ENCODE measurements at regions not wholly inside any gene's neighbourhood (a gene's known extent, or its start where the extent isn't known, plus 50 kb on each side); places are given as distances from the start of the nearest gene placed in this dataset.
"Not testable (repeated sequence)": the region's sequence is repeated elsewhere in the genome, so short reads cannot be mapped to it uniquely, and the experiment has no call there.

DNA sequence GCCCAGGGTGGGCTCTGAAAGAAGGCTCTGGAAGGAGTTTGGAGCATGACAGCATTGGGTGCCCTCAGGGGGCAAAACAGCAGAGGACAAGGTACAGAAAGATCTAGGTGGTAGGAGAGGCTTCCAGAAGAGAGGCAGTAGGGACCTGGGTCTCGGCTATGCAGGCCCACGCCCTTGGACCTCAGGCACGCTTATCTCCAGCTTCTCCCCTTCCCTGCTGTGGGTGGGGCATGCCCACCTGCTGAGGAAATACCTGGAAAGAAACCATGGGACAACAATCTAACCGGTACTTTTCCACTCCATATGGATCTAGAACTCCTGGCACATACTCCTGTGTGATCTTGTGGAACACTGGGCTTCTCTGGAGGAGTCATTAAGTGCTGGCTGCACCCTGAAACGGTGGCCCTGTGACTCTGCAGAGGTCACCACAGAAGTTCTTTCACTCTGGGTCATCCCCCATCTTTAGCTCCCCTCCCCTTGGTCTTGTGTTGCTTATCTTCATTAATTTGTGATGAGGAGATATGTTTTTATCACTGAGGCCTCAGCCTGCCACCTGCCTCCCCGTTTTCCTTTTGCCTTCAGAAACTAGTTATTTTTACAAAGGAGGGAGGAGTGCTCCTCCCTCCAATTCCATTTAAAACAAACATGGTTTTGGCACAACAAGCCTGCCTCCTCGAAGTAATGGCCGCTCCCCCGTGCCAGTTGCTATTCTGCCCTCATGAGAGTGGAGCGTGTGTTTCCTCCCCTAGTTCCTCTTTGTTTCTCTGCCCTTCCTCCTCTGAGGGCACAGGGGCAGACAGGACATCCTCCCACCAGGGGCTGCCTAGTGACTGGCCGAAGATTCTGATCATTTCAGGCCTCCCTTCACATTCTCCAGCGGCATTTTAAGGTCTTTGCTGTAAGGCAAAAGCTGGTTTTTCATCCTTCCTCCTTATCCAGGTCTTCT lies 78.0 kb upstream of the ATP5PO start:
- DNase-seq: peak in 1 of 2 donors; percentile 28

DNA sequence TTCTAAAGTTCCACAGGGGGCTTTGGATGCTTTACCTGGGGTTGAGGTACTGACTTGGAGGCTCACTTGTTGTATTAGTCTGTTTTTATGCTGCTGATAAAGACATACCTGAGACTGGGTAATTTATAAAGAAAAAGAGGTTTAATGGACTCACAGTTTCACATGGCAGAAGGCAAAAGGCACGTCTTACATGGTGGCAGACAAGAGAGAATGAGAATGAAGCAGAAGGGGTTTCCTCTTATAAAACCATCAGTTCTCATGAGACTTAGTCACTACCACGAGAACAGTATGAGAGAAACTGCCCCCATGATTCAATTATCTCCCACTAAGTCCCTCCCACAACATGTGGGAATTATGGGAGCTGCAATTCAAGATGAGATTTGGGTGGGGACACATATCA lies 76.8 kb upstream of the ATP5PO start:
- not testable (repeated sequence) for DNase-seq

DNA sequence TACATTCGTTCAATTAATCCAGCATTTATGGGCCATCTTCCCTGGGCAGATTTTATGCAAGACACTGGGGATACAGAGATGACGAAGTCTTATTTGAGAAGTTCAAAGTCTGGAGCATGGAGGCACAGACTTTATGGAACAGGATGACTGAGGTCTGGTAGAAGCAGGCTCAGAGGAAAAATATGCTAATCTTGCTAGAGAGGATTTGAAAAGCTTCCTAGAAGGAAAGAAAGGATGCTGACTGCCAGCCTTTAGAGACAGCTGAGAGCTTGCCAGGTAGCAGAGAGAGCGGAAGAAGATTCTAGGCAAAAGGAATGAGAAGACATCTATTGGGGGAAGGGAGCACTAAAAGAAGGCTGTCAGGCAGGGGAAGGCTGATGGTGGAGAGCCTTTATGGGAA lies 75.5 kb upstream of the ATP5PO start:
- DNase-seq: no peak

DNA sequence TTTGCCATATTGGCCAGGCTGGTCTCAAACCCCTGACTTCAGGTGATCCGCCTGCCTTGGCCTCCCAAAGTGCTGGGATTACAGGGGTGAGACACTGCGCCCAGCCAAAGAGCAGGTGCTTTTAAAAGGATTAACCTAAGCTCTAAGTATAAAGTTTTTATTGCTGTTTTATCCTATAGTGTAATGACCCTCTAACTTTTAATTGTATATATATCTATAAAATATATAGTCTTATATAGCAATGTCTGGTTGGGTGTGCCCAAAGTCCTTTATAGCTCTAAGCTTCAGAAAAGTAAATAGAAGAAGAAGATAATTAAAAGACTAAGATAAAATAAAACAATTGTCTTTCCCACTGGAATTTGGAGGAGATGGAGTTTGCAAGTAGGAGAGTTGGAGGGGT lies 73.8 kb upstream of the ATP5PO start:
- no peak for DNase-seq

DNA sequence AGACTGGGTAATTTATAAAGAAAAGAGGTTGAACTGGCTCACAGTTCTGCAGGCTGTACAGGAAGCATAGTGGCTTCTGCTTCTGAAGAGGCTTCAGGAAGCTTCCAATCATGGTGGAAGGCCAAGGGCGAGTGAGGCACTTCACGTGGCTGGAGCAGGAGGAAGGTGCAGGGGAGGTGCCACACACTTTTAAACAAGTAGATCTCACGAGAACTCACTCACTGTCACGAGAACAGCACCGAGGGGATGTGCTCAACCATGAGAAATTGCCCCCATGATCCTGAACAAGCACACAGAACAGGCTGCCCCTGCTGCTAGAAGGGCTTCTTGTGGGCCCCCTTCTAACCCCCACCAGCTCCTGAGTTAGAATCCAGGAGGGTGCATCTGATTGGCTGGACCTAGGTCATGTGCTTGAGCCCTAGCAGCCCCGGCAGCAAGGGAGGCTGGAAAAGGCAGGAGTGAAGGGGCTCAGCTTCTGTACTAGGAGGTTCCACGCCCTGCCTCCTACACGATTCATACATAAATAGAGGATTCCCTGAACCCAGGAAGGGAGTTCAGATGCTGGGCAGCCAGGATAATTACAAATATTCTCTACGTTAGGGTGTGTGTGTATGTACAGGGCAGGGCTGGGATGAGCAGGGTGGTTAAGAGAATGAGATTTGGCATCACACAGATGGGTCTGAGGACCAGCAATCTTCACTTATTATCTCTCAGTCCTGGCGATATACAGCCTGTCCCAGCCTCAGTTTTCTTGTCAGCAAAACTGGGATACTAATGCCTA lies 72.8 kb upstream of the ATP5PO start:
- no peak for DNase-seq

DNA sequence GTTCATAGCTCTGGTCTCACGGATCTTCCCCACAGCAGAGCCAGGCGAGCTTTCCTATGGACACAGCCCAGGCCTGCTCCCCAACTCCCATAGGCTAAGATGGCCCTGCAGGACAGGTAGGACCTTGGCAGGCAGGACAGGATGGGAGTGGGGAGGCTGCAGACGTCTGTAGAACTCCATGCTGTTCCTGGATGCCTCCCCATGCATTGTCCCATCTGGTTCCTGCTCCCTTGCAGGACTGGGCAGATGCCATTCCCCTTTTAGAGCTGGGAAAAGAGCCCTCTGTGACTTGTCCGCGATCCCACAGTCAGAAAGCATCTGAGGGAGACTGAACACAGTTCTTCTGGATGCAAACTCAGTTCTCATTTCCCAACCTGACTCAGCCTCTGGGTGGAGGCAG lies 71.9 kb upstream of the ATP5PO start:
- DNase-seq: no peak

DNA sequence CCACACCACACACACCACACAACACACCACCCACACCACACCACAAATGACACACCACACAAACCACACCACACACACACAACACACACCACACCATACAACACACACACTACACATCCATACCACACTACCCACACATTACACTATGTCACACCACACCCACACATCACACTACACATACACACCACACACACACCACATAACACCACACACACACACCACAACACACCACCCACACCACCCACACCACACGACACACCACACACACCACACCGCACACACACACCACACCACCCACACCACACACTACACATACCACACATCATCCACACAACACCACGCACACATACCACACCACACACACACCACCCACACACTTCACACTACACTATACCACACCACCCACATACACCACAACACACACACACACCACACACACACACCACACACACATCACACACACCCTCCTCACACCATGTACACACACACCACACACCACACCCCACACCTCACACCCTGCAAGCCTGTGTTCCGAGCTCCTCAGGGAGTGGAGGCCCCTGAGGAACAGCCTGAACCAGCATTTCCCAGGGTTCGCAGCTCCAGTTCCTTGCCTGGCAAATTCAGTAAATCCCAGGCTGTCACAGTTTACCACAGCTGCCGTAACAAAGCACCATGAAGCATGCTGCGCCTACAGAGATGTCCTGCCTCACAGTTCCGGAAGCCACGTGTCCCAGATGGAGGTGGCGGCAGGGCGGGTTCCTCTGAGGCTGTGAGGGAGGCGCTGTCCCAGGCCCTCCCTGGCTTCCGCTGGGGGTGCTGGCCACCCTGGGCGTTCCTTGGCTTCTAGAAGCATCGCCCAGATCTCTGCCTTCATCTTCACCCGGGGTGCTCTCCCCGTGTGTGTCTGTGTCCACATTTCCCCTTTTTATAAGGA lies 69.8 kb upstream of the ATP5PO start:
- DNase-seq: no peak

DNA sequence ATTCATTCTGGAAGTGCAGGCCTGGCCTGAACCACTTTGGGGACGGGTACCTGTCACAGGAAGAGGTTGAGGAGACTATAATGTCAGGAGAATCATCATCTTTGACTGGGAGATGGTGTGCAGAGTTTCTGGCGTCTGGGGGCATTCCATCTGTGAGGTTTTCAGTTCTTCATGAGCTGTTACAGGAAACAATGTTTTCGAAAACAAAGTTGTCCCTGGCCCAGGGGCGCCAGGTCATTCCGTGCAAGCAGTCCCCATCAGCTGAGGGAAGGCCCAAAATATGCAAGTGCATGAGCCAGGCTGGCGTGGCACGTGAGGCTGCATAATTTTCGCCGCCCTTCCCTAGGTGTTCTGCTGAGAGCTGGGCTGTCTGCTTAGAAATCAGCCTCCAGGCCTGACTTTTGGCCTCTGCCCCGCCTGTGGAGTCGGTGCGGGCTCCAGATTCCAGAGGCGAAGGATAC lies 68.4 kb upstream of the ATP5PO start:
- no peak for DNase-seq

DNA sequence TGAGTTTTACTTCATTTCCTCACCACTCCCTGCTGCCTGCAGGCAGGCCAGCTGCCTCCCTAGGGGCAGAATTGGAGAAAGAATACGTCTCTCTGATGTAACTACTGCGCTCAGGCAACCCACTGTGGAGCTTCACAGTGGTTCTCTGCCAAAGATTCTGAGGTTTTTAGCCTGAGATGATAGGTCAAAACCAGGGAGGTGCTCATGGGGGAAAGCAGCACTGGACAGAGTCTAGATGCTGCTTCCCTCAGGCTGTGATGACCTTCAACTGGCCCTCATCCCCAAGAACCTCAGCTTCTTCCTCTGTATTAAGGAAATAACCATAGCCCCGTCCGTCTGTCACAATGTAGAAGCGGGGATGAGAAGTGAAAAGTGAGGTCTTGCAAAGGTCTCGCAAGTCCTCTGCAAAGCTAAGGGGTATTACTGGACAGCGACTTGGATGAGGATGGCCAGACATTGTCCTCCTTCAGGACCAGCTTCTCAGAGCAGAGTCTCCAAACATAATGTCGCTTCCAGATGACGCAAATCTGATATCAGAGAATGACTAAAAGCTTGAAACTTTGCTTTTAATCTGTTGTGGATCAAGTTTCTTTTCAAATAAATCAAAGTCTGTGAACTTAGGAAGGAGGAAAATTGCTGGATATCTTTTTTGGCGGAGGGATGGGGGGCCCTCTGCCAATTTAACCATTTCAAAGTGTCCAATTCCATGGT lies 65.9 kb upstream of the ATP5PO start:
- DNase-seq: no peak

DNA sequence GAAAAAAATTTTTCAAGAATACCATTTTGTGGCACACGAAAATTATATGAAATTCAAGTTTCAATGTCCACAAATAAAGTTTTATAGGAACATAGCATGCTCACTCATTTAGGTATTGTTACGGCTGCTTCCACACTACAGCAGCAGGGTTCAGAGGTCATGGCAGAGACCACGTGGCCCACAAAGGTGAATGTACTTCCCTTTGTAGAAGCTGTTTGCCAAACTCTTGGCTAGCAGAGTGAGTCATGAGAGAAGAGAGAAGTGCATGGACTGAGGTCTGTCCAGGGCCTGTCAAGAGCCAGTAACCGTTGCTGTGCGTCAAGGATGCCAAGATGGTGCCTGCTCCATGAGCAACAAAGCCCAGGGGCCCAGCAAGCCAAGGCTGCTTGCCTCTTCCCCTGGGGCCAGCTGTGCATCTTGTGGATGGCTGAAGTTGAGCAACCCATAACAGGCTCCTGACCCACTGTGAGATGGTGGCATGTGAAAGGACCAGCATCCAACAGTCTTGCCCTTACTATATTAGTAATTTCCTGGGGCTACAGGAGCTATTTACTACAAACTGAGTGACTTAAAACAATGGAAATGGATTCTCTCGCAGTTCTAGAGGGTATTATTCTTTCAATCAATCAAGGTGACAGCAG lies 64.8 kb upstream of the ATP5PO start:
- peak in 1 of 2 donors; percentile 43 for DNase-seq

DNA sequence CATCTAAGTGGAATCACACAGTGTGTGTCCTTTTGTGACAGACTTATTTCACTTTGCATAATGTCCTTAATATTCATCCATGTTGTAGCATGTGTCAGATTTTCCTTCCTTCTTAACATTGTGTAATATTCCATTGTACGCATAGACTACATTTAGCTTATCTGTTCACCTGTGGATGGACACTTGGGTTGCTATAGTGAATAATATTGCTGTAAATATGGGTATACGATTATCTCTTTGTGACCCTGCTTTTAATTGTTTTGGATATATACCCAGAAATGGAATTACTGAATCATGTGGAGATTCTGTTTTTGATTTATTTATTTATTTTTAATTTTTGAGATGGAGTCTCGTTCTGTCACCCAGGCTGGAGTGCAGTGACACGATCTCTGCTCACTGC lies 63.0 kb upstream of the ATP5PO start:
- no peak for DNase-seq

DNA sequence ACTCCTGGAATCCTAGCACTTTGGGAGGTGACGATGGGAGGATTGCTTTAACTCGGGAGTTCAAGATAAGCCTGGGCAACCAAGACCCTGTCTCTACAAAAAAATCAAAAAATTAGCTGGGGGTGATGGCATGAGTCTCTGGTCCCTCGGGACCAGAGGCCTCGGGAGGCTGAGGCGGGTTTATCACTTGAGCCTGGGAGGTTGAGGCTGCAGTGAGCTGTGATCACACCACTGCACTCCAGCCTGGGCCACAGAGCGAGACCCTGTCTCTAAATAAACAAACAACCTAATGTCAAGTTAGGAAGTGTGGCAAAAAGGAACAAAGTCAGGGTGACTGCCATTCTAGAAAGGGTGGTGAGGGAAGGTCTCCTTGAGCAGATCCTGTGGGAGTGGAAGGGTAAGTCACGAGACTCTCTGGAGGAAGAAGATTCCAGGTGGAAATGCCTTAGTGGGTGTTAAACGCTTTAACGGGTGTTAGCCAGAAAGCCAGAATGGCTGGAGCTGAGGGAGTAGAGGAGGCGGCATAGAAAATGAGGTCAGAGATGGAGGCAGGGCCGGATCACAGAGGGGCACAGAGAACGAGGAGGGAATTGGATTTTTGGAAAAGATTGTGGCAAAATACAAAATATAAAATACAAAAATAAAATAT lies 62.2 kb upstream of the ATP5PO start:
- no peak for DNase-seq

DNA sequence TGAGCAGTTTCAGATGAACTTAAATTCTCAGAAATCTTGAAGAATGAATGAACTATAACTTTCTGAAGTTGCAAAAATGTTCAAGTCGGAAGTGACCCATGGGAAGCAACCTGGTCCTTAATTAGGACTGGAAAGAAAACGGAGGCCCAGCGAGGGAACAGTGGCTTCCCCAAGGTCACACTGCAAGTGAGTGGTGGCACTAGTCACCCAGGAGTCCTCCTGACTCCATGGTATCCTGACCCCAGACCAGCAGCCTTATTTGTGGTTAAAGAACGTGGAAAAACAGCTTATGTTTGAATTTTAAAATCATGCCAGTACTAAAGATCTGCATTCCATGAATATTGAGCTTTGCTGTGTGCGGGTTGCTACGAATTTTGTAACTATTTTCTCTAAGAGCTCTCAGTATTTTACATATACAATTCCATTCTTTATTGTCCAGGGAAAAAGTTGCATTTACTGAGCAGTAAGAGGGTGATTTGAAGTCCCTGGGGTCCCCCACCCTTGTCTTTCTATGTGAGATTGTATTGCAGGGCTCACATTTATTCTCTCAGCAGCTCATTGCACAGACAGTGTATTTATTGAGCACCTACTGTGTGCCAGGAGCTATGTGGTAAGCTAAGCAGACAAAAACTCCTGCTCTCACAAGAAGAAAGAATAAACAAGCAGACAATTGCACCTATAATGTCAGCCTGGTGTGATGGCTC lies 61.6 kb upstream of the ATP5PO start:
- DNase-seq: peak in 1 of 2 donors; percentile 44

DNA sequence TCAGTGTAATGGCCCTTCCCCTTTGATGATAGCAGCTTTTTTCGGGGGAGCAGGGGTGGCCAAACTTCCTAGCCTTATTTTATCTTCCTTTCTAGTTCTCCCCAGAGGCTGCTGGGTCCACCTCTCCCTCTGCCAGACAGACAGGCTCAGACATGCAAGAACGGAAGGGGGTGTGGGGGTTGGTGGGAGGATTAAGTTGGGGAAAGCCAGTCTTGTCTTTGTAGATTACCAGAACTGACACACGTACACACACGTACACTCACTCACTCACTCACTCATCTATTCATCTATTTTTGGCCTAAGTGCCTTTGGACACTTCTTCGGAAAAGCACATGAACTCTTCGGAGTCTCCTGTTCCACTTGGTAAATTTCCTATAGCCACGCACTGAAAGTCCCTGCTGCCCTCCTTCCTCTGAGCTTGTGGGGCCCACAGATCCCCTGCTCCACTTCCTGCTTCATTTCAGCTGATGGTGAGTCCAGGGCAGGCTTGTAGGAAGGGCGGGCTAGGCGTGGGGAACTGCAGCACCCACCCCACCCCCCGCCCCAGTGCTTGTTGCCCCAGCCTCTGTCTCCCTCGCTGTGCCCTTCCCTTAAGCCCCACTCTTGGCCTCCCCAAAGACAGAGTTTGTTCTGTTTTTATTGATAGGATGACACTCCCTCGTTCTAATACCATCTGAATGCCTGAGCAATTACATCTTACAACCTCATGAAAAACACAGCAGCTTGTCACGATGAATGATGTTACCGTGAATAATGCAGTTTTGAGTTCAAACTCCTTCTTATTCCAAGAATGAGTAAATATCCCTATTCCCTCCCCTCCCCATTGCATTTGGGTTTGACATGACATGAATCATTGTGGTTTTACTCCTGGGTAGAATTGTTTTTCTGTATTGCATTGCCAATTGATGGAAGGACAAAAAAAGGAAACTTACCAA lies 60.7 kb upstream of the ATP5PO start:
- DNase-seq: peak; percentile 64 to 70

DNA sequence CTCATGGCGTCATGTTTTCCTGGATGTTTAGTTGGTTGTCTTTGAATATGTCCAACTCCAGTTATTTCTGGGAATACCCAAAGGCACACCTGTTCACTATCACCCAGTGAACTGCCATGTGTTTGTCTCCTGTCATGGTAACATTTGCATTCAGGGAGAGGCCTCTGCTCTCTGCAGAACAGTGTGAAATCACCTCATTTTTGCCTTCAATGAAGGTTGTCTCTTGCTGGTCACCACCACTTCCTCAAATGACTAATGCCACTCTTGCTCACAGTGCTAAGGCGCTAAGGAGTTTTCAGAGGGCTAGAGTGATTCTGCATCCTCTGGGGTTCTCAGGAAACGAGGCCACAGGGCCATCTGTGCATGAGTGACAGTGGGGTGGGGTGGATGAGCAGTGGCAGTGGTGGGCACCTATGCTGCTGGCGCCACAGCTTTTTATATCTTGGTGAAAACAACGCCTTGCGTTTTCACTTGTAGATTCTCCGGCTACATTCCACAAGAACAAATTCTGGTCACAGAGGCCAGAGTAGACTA lies 60.0 kb upstream of the ATP5PO start:
- DNase-seq: peak; percentile 82 to 85

DNA sequence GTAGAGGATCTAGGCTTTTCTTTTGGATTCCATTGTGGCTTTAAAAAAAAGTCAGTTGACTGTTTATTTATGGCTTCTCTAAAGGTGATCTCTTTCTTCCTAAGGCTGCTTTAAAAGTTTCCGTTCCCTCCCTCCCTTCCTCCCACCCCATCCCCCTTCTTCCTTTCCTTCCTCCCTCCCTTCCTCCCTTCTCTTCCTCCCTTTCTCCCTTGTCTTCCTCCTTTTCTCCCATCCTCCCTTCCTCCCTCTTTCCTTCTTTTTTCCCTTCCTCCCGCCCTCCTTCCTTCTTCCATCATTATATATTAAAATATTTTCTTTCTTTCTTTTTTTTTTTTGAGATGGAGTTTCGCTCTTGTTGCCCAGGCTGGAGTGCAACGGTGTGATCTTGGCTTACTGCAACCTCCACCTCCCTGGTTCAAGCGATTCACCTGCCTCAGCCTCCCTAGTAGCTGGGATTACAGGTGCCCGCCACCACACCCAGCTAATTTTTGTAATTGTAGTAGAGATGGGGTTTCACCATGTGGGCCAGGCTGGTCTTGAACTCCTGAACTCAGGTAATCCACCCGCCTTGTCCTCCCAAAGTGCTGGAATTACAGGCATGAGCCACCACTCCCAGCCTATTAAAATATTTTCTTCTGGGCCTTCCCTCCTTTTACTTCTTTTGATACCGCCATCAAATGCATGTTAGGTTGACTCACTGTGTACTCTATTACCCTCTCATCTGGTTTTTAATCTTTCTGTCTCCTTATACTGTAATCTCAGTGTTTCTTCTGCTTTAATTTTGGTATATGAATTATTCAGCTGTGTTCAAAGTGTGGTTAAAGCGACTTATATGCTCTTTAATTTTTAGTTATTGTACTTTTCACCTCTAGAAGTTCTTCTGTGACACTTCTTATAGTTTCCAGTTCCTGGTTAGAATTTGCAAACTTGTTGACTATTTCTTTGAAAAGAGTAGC lies 59.2 kb upstream of the ATP5PO start:
- DNase-seq: peak in 1 of 2 donors; percentile 8

DNA sequence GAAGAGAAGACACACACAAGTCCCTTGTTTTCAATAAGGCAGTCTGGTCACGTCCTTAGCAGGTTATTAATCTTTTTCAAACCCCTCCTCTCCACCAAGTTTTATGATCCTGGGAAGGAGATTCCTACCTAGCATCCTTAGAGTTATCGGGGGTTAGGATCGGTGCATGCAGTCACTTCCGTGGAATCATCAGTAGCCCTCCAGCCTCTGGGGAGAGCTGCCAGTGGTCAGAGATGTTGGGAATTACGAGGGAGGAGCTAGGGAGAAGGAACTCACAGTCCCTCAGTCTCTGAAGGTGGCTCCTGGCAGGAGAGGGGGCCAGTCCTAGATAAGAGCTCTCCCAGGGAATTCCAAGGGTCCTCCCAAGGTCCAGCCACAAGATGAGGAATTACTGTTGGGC lies 57.7 kb upstream of the ATP5PO start:
- DNase-seq: no peak

DNA sequence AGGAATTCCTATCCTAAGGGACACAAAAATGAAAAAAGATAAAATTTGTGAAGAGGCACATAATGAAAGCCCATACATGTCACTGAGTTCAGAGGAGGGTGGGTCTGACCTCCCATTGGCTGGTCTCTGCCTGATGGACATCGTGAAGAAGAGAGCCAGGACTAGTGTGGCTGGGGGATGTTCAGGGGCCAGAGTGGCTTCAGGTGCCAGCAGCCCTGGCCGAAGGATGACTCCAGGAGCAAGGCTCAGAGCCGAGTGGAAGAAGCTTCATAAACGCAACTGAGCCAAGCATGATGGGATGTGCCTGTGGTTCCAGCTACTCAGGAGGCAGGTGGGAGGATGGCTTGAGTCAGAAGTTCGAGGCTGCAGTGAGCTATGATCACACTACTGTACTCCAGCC lies 56.9 kb upstream of the ATP5PO start:
- DNase-seq: no peak
